HUES64 (cell line): ENCODE measurements at regions not wholly inside any gene's neighbourhood (a gene's known extent, or its start where the extent isn't known, plus 50 kb on each side); places are given as distances from the start of the nearest gene placed in this dataset.
"Not testable (repeated sequence)": the region's sequence is repeated elsewhere in the genome, so short reads cannot be mapped to it uniquely, and the experiment has no call there.

Experiments used
- H3K27ac ChIP-seq: 2 replicates; pipeline ENCODE4 v1.7.0; 2013; ENCODE audit warnings: low read depth, low read length, inconsistent platforms
- H3K27me3 ChIP-seq: 2 replicates; pipeline ENCODE4 v1.6.1; 2013; ENCODE audit warnings: mild to moderate bottlenecking, low read length; ENCODE audit not compliant: insufficient read depth
- H3K36me3 ChIP-seq: 2 replicates; pipeline ENCODE4 v1.6.1; 2013; ENCODE audit warnings: mild to moderate bottlenecking, low read length; ENCODE audit not compliant: insufficient read depth
- H3K4me1 ChIP-seq: 2 replicates; pipeline ENCODE4 v1.6.1; 2013; ENCODE audit warnings: mild to moderate bottlenecking, low read length, moderate library complexity; ENCODE audit not compliant: insufficient read depth
- H3K4me3 ChIP-seq: 2 replicates; pipeline ENCODE4 v1.5.1; 2013; ENCODE audit warnings: mild to moderate bottlenecking, low read length, moderate library complexity
- H3K9ac ChIP-seq: 2 replicates; pipeline ENCODE4 v1.6.1; 2013; ENCODE audit warnings: mild to moderate bottlenecking, low read depth, low read length
- H3K9me3 ChIP-seq: 2 replicates; pipeline ENCODE4 v1.6.1; 2013; ENCODE audit warnings: low read depth, low read length; ENCODE audit not compliant: insufficient read depth
- WGBS: fragments of 150-250, 120-280 bp; methylation state at CpG from one replicate; pipeline ENCODE4 v1.1.7; 2013; ENCODE audit warnings: missing lambda C conversion rate; 5-methylcytosine and 5-hydroxymethylcytosine counted together

DNA sequence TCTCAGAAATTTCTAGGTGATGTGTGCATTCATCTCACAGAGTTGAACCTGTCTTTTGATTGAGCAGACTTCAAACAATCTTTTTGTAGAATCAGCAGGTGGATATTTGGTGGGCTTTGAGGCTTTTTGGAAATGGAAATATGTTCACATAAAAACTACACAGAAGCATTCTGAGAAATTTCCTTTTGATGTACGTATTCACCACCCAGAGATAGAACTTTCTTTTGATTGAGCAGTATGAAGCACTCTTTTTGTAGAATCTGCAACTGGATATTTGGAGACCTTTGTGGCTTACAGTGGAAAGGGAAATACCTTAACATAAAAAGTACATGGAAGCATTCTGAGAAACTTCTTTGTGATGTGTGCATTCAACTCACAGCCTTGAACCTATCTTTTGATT, 3515.0 kb downstream of the GOLGA6L6 start:
- Histone ChIP-seq H3K36me3 (no peaks in the 10 kb centered on the region), H3K27ac (no peak overlapping the region), H3K4me3 (no peak overlapping the region), H3K9me3 (peaks cover 69% of the 10 kb centered on the region), H3K9ac (no peak overlapping the region), H3K27me3 (no peaks in the 10 kb centered on the region), H3K4me1 (no peaks in the 10 kb centered on the region)
- no CpG with 5 or more reads among the region's 1 CpG for WGBS

DNA sequence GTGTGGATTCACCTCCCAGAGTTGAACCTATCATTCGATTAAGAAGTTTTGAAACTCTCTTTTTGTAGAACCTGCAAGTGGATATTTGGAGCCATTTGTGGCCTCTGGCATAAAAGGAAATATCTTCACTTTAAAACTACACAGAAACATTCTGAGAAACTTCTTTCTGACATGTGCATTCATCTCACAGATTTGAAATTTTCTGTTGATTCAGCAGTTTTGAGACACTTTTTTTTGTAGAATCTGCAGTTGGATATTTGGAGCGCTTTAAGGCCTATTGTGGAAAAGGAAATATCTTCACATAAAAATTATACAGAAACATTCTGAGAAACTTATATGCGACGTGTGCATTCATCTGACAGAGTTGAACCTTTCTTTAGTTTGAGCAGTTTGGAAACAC, 3519.6 kb downstream of the GOLGA6L6 start:
- not testable (repeated sequence) for H3K27ac ChIP-seq, H3K36me3 ChIP-seq, H3K4me1 ChIP-seq, H3K27me3 ChIP-seq, H3K9ac ChIP-seq, H3K4me3 ChIP-seq
- WGBS, result 92% methylated on average over 2 of the region's 4 CpGs
- H3K9me3 ChIP-seq, result peaks cover 74% of the 10 kb centered on the region
